WERI-Rb-1 (cell line): ENCODE measurements at regions not wholly inside any gene's neighbourhood (a gene's known extent, or its start where the extent isn't known, plus 50 kb on each side); places are given as distances from the start of the nearest gene placed in this dataset.
"Not testable (repeated sequence)": the region's sequence is repeated elsewhere in the genome, so short reads cannot be mapped to it uniquely, and the experiment has no call there.

Experiments used
- DNase-seq: peaks from one replicate; pipeline ENCODE4 v3.0.0-alpha.2; 2020
- H3K27ac ChIP-seq: fragments of 250-450 bp; sonication (Bioruptor Pico); 2 replicates; pipeline ENCODE4 v1.5.1; 2020; ENCODE audit warnings: mild to moderate bottlenecking, moderate library complexity
- H3K27me3 ChIP-seq: fragments of 250-450 bp; sonication (Bioruptor Pico); 2 replicates; pipeline ENCODE4 v1.5.1; 2021; ENCODE audit warnings: mild to moderate bottlenecking, low read depth, moderate library complexity; ENCODE audit not compliant: insufficient read depth, severe bottlenecking
- H3K36me3 ChIP-seq: fragments of 250-450 bp; sonication (Bioruptor Pico); 2 replicates; pipeline ENCODE4 v1.5.1; 2020; ENCODE audit warnings: mild to moderate bottlenecking, moderate library complexity
- H3K4me3 ChIP-seq: 2 replicates; pipeline ENCODE4 v1.5.1; 2011; ENCODE audit warnings: low read depth, mild to moderate bottlenecking, control low read depth, low read length
- H3K9me3 ChIP-seq: fragments of 250-450 bp; sonication (Bioruptor Pico); 2 replicates; pipeline ENCODE4 v1.5.1; 2021; ENCODE audit warnings: mild to moderate bottlenecking, moderate library complexity; ENCODE audit not compliant: severe bottlenecking
- CTCF ChIP-seq: IDR thresholded peaks from 2 replicates; pipeline ENCODE4 v1.5.1; 2011; ENCODE audit warnings: low read depth, mild to moderate bottlenecking, control low read depth, inconsistent platforms, low read length

- Histone ChIP-seq H3K27me3 (no peaks in the 10 kb centered on the region), H3K4me3 (no peak overlapping the region), H3K36me3 (no peaks in the 10 kb centered on the region), H3K27ac (no peak overlapping the region), H3K9me3 (peaks cover under 1% of the 10 kb centered on the region)
- no peak for TF ChIP-seq CTCF
- no peak for DNase-seq
These were observed 121.3 kb upstream of the WNT7A start for GRCh38 chr3:14001136-14001535.

- H3K27me3 ChIP-seq = no peaks in the 10 kb centered on the region
- no peak for DNase-seq
- TF ChIP-seq CTCF = no peak
- H3K4me3 ChIP-seq = no peak overlapping the region
- H3K36me3 ChIP-seq = no peaks in the 10 kb centered on the region
- no peak overlapping the region for H3K27ac ChIP-seq
- peaks cover 6% of the 10 kb centered on the region for H3K9me3 ChIP-seq
These were observed 120.7 kb upstream of the WNT7A start for GRCh38 chr3:14000556-14000955.

GRCh38 chr3:13998831-13999230 is 119.0 kb upstream of the WNT7A start:
- Histone ChIP-seq H3K4me3 (no peak overlapping the region), H3K36me3 (no peaks in the 10 kb centered on the region), H3K27me3 (no peaks in the 10 kb centered on the region), H3K9me3 (peaks cover 14% of the 10 kb centered on the region), H3K27ac (no peak overlapping the region)
- TF ChIP-seq CTCF = no peak
- DNase-seq = no peak

- H3K36me3 ChIP-seq, H3K27ac ChIP-seq, H3K4me3 ChIP-seq, H3K27me3 ChIP-seq, DNase-seq: not testable (repeated sequence)
- peaks cover 14% of the 10 kb centered on the region for H3K9me3 ChIP-seq
These were observed 115.3 kb upstream of the WNT7A start for GRCh38 chr3:13995216-13995615.

GRCh38 chr3:13988925-13989324 is 109.1 kb upstream of the WNT7A start:
- H3K36me3 ChIP-seq, H3K4me3 ChIP-seq, DNase-seq, H3K27me3 ChIP-seq, H3K9me3 ChIP-seq, H3K27ac ChIP-seq: not testable (repeated sequence)

GRCh38 chr3:13976469-13976868 is 96.6 kb upstream of the WNT7A start:
- TF ChIP-seq CTCF = no peak
- H3K36me3 ChIP-seq = no peaks in the 10 kb centered on the region
- DNase-seq = no peak
- peaks cover 36% of the 10 kb centered on the region for H3K27me3 ChIP-seq
- H3K27ac ChIP-seq = no peak overlapping the region
- no peak overlapping the region for H3K4me3 ChIP-seq
- H3K9me3 ChIP-seq = peaks cover 22% of the 10 kb centered on the region

GRCh38 chr3:13975686-13976085 is 95.8 kb upstream of the WNT7A start:
- Histone ChIP-seq H3K9me3 (peaks cover 22% of the 10 kb centered on the region), H3K27ac (no peak overlapping the region), H3K4me3 (no peak overlapping the region), H3K36me3 (no peaks in the 10 kb centered on the region), H3K27me3 (peaks cover 43% of the 10 kb centered on the region)
- TF ChIP-seq CTCF = no peak
- DNase-seq = no peak
